ENCODE measurements at regions not wholly inside any gene's neighbourhood (a gene's known extent, or its start where the extent isn't known, plus 50 kb on each side); places are given as distances from the start of the nearest gene placed in this dataset.
"Not testable (repeated sequence)": the region's sequence is repeated elsewhere in the genome, so short reads cannot be mapped to it uniquely, and the experiment has no call there.

DNA sequence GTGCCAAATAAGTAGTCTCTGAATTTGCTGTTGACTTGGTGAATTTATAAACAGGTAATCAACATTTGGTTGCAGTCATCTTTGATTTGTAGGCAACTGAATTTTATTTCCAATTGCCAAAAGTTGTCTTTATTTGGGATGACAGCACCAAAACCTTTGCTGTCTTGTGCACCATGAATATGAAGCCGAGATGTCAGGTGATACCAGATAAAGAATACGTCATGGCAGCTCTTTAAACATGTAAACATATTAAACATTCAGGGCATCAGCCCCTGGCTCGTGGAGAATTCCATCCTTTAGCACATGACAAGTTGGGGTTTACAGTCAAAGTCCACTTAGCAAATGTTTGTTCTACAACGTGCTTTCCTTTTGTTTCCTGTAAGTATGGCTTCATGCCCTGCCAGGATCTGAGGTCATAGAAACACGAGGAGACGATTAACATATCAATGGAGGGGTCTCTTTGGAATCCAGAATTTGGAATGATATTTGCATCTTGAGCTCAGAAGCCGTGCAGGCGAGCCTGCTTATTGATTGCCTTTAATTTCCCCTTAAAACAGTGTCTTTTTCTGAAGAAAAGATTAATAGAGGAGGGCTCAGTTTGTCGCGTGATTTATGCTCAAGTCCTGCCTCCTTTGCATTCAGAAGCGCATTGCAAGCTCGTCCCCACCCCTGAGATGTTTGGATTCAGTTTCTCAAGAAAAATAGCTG lies 170.2 kb upstream of the ZNF217 start:
- H3K4me3 ChIP-seq (ENCODE audit: low read depth in 1 of 2, low read length in 2 of 2): peak overlapping the region; percentile 35 to 46

DNA sequence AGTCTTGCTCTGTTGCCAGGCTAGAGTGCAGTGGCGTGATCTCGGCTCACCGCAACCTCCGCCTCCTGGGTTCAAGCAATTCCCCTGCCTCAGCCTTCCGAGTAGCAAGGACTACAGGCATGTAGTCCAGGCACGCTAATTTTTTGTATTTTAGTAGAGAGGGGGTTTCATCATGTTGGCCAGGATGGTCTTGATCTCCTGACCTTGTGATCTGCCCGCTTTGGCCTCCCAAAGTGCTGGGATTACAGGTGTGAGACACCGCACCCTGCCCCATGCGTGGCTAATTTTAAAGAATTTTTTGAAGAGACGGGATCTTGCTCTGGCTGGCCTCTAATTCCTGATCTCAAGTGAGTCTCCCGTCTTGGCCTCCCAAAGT lies 168.8 kb upstream of the ZNF217 start:
- H3K9me3 ChIP-seq (ENCODE audit: control insufficient read depth in 1 of 2, low read length in 2 of 2); H3K4me3 ChIP-seq (ENCODE audit: low read depth in 1 of 2, low read length in 2 of 2); H3K36me3 ChIP-seq (ENCODE audit: control insufficient read depth in 1 of 2, insufficient read depth in 2 of 2, low read length in 2 of 2); H3K9ac ChIP-seq (ENCODE audit: low read depth in 1 of 2, low read length in 2 of 2); H3K27me3 ChIP-seq (ENCODE audit: control insufficient read depth in 1 of 2, insufficient read depth in 2 of 2, low read length in 2 of 2); H3K27ac ChIP-seq (ENCODE audit: low read depth, low read length): not testable (repeated sequence)
- peaks cover 10 to 11% of the 10 kb centered on the region in 2 donors for H3K4me1 ChIP-seq (ENCODE audit: control insufficient read depth in 1 of 2, insufficient read depth in 2 of 2, low read length in 2 of 2)

More for the DNA sequence above, 170.2 kb upstream of the ZNF217 start:
- Histone ChIP-seq H3K27ac (ENCODE audit: low read depth, low read length) (no peak overlapping the region), H3K36me3 (ENCODE audit: control insufficient read depth in 1 of 2, insufficient read depth in 2 of 2, low read length in 2 of 2) (no peaks in the 10 kb centered on the region), H3K27me3 (ENCODE audit: control insufficient read depth in 1 of 2, insufficient read depth in 2 of 2, low read length in 2 of 2) (no peaks in the 10 kb centered on the region), H3K9ac (ENCODE audit: low read depth in 1 of 2, low read length in 2 of 2) (peak overlapping the region; percentile 4 to 52), H3K9me3 (ENCODE audit: control insufficient read depth in 1 of 2, low read length in 2 of 2) (no peaks in the 10 kb centered on the region), H3K4me1 (ENCODE audit: control insufficient read depth in 1 of 2, insufficient read depth in 2 of 2, low read length in 2 of 2) (peaks cover 10 to 16% of the 10 kb centered on the region in 2 donors)

DNA sequence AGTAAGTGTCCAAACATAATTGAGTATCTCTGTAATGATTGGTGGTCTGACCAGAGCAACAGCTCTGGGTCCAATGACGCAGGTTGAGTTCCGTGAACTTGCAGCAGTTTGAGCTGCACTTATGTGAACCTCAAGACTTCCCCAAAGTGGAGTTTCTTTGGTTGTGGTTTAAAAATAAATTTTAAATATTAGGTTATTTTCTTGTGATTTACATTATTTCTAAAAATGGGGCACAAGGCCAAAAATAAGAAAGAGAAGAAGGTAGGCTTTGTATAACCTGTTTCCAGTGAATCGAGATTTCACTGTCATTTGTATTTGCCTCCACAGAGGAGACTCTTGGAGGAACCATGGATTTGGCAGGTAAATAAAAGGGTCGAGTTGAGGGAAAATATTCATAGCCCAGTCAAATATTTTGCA lies 166.4 kb upstream of the ZNF217 start:
- H3K27me3 ChIP-seq (ENCODE audit: control insufficient read depth in 1 of 2, insufficient read depth in 2 of 2, low read length in 2 of 2): no peaks in the 10 kb centered on the region
- H3K4me3 ChIP-seq (ENCODE audit: low read depth in 1 of 2, low read length in 2 of 2): no peak overlapping the region
- no peaks in the 10 kb centered on the region for H3K36me3 ChIP-seq (ENCODE audit: control insufficient read depth in 1 of 2, insufficient read depth in 2 of 2, low read length in 2 of 2)
- peaks cover 7 to 10% of the 10 kb centered on the region in 2 donors for H3K4me1 ChIP-seq (ENCODE audit: control insufficient read depth in 1 of 2, insufficient read depth in 2 of 2, low read length in 2 of 2)
- no peak overlapping the region for H3K27ac ChIP-seq (ENCODE audit: low read depth, low read length)
- H3K9me3 ChIP-seq (ENCODE audit: control insufficient read depth in 1 of 2, low read length in 2 of 2): no peaks in the 10 kb centered on the region
- no peak overlapping the region for H3K9ac ChIP-seq (ENCODE audit: low read depth in 1 of 2, low read length in 2 of 2)

DNA sequence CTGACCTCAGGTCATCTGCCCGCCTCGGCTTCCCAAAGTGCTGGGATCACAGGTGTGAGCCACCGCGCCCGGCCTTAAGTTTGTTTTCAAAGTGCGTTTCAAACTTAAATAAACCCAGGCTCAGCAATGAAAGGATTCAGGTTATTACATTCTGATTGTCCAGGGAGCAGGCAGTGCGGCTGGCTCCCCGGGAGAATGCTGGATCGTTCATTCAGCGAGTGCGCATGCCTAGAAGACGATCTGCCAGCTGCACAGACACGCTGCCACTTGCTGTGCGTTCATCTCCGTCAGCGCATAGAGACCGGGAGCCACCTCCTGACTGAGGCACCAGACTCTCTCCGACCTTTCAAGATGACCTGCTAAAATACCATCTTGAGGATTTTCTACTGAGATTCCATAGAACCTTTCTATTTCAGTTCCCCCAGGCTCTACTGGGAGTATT lies 163.9 kb upstream of the ZNF217 start:
- H3K4me3 ChIP-seq (ENCODE audit: low read depth in 1 of 2, low read length in 2 of 2): no peak overlapping the region
- no peak overlapping the region for H3K9ac ChIP-seq (ENCODE audit: low read depth in 1 of 2, low read length in 2 of 2)
- H3K36me3 ChIP-seq (ENCODE audit: control insufficient read depth in 1 of 2, insufficient read depth in 2 of 2, low read length in 2 of 2): no peaks in the 10 kb centered on the region
- no peaks in the 10 kb centered on the region for H3K27me3 ChIP-seq (ENCODE audit: control insufficient read depth in 1 of 2, insufficient read depth in 2 of 2, low read length in 2 of 2)
- peaks cover 23% of the 10 kb centered on the region in 2 donors for H3K4me1 ChIP-seq (ENCODE audit: control insufficient read depth in 1 of 2, insufficient read depth in 2 of 2, low read length in 2 of 2)
- no peak overlapping the region for H3K27ac ChIP-seq (ENCODE audit: low read depth, low read length)
- no peaks in the 10 kb centered on the region for H3K9me3 ChIP-seq (ENCODE audit: control insufficient read depth in 1 of 2, low read length in 2 of 2)

DNA sequence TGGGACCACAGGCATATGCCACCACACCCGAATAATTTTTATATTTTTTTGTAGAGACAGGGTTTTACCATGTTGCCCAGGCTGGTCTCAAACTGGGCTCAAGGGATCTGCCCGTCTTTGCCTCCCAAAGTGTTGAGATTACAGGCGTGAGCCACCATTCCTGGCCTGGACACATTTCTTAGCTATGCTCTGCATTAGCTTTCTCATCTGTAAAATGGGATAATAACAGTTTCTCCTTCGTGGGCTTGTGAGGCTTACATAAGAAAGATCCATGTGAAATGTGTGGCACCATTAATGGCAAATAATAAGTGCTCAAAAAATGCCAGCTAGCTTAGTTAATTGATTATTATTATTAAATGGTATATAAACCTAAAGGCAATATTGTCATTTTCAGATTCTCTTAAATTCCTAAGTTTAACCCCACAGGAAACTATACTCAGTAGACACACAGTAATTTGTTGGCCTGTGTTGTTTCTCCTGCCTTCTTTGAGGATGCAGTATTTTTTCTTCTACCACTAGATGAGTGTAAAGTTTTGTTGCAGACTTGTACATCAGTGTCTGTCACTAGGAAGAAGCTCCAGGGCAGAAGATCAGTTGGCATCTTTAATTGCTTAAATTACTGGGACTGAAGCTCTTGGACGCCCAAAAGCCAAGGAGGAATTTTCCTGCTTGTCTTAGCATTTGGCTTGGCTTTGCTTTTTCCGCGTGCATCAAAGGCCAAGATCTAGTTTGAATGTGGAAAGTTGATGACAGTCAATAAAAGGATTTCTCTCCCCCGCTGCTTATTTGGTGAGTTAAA lies 162.3 kb upstream of the ZNF217 start:
- H3K4me3 ChIP-seq (ENCODE audit: low read depth in 1 of 2, low read length in 2 of 2): no peak overlapping the region
- no peaks in the 10 kb centered on the region for H3K27me3 ChIP-seq (ENCODE audit: control insufficient read depth in 1 of 2, insufficient read depth in 2 of 2, low read length in 2 of 2)
- H3K9ac ChIP-seq (ENCODE audit: low read depth in 1 of 2, low read length in 2 of 2): no peak overlapping the region
- H3K4me1 ChIP-seq (ENCODE audit: control insufficient read depth in 1 of 2, insufficient read depth in 2 of 2, low read length in 2 of 2): peaks cover 29 to 37% of the 10 kb centered on the region in 2 donors
- no peak overlapping the region for H3K27ac ChIP-seq (ENCODE audit: low read depth, low read length)
- no peaks in the 10 kb centered on the region for H3K9me3 ChIP-seq (ENCODE audit: control insufficient read depth in 1 of 2, low read length in 2 of 2)
- no peaks in the 10 kb centered on the region for H3K36me3 ChIP-seq (ENCODE audit: control insufficient read depth in 1 of 2, insufficient read depth in 2 of 2, low read length in 2 of 2)

DNA sequence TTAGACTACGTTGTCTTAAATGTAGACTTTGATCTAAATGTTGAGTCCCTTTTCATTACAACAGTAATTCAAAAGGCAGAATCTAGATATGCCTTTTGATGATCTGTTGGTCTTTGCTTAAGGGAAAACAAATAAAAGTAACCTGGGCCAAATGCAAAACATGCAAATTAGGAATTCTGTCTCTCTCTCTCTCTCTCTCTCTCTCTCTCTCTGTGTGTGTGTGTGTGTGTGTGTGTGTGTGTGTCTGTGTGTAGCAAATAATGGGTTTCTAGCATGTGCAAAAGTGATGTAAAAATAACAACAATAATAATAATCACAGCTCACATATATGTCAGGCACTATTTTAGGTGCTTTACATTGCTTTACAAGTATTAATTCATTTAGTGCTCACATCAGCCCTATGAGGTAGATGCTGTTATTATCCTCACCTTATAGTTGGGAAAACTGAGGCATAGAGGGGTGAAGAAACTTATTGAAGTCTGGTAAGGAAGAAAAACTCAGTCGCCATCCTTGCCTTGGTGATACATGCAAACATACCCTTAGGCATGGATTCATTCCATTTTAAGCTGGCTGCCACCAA lies 160.3 kb upstream of the ZNF217 start:
- Histone ChIP-seq H3K4me1 (ENCODE audit: control insufficient read depth in 1 of 2, insufficient read depth in 2 of 2, low read length in 2 of 2) (peaks cover 31 to 39% of the 10 kb centered on the region in 2 donors), H3K9me3 (ENCODE audit: control insufficient read depth in 1 of 2, low read length in 2 of 2) (no peaks in the 10 kb centered on the region), H3K27ac (ENCODE audit: low read depth, low read length) (no peak overlapping the region), H3K4me3 (ENCODE audit: low read depth in 1 of 2, low read length in 2 of 2) (peak overlapping the region in 1 of 2 donors; percentile 24), H3K36me3 (ENCODE audit: control insufficient read depth in 1 of 2, insufficient read depth in 2 of 2, low read length in 2 of 2) (no peaks in the 10 kb centered on the region), H3K27me3 (ENCODE audit: control insufficient read depth in 1 of 2, insufficient read depth in 2 of 2, low read length in 2 of 2) (no peaks in the 10 kb centered on the region), H3K9ac (ENCODE audit: low read depth in 1 of 2, low read length in 2 of 2) (peak overlapping the region in 1 of 2 donors; percentile 7)

DNA sequence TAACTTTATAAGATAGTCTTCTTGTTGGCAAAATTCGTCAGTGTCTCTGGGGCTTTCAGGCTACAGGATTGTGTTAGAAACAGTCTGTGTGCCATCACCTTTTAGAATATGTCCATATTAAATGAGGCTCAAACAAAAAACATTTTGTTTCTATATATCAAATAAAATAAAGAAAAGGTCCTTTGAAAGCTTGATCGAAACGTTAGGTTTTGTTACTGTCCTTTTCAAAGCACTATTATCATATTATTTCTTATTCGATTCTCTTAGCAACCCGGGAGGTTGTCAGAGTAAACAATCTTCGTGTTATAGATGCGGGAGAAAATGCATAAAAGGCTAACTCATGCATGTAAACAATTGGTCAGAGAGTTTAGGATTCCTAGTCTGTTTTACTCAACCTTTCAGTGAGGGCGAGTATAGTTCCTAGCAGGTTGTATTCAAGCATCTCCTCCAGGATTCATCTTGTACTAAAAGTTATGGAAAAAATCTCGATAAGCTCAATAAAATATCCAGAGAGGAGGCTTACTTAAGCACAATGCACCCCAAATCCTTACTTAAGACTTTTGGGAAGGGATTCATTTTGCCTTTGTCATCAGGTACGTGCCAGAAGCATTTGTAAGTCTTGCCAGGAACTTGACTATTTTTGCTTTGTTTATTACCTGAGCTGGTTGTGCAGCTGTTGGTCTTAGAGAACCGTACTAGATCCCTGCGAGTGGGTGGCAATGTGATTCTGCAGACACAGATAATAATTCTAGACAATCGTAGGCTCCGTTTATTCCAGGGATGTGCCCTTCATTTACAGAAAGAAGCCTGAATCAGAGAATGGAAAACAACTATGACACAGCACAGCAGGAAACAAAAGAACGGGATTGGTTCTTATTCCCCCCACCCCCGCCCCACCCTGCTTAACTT lies 159.6 kb upstream of the ZNF217 start:
- Histone ChIP-seq H3K9me3 (ENCODE audit: control insufficient read depth in 1 of 2, low read length in 2 of 2) (no peaks in the 10 kb centered on the region), H3K4me3 (ENCODE audit: low read depth in 1 of 2, low read length in 2 of 2) (peak overlapping the region; percentile 25 to 50), H3K4me1 (ENCODE audit: control insufficient read depth in 1 of 2, insufficient read depth in 2 of 2, low read length in 2 of 2) (peaks cover 31 to 39% of the 10 kb centered on the region in 2 donors), H3K27me3 (ENCODE audit: control insufficient read depth in 1 of 2, insufficient read depth in 2 of 2, low read length in 2 of 2) (no peaks in the 10 kb centered on the region), H3K36me3 (ENCODE audit: control insufficient read depth in 1 of 2, insufficient read depth in 2 of 2, low read length in 2 of 2) (no peaks in the 10 kb centered on the region), H3K9ac (ENCODE audit: low read depth in 1 of 2, low read length in 2 of 2) (peak overlapping the region in 1 of 2 donors; percentile 46), H3K27ac (ENCODE audit: low read depth, low read length) (no peak overlapping the region)

DNA sequence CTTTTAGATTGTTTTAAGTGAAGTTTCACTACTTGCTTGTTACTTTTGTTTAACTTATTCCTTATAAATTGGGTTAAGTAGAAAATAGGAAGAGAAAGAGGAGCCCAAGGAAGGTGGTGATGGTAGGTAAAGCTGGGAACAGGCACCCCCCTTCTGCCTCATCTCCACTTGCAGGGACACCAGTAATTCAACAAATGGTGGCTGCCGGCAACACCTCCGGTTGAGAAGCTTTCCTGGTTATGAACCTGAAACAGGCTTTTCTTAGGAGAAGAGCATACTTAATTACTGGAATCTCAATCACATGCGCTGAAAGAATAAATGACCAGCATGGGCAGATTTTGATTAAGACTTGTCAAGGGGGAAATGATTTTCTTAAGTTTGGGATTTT lies 158.9 kb upstream of the ZNF217 start:
- peaks cover 31 to 39% of the 10 kb centered on the region in 2 donors for H3K4me1 ChIP-seq (ENCODE audit: control insufficient read depth in 1 of 2, insufficient read depth in 2 of 2, low read length in 2 of 2)
- no peaks in the 10 kb centered on the region for H3K27me3 ChIP-seq (ENCODE audit: control insufficient read depth in 1 of 2, insufficient read depth in 2 of 2, low read length in 2 of 2)
- H3K27ac ChIP-seq (ENCODE audit: low read depth, low read length): no peak overlapping the region
- peak overlapping the region in 1 of 2 donors; percentile 7 for H3K9ac ChIP-seq (ENCODE audit: low read depth in 1 of 2, low read length in 2 of 2)
- H3K9me3 ChIP-seq (ENCODE audit: control insufficient read depth in 1 of 2, low read length in 2 of 2): no peaks in the 10 kb centered on the region
- H3K36me3 ChIP-seq (ENCODE audit: control insufficient read depth in 1 of 2, insufficient read depth in 2 of 2, low read length in 2 of 2): no peaks in the 10 kb centered on the region
- no peak overlapping the region for H3K4me3 ChIP-seq (ENCODE audit: low read depth in 1 of 2, low read length in 2 of 2)

DNA sequence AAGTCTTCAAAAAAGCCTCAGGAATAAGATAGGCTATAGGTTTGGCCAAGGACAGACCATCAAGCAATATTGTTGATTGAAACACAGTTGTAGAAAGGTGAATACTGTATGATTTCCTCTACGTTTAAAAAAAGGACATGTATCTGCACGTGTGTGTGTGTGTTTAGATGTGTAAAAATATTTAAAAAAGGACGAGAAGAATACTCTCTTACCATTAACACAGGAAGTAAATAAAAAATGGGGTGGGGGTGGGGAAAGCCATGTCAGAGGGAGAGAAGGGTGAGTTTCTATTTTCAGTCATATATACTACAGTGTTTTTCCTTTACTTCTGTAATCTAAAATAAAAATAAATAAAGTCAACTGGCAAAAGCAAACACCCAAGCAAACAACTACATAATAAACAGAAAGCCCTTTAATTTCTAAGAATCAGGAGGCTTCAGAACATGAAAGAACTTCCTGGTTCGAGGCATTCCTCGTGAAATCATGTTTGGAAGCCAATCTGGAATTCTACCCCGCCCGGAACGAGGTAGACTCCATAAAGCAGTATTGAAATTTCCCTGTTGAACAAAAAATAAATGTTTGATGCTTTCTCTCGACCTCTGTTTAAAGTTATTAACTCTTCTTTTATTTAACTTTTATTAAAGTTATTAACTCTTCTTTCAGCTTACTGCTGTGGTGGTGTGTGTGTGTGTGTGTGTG lies 158.1 kb upstream of the ZNF217 start:
- H3K9ac ChIP-seq (ENCODE audit: low read depth in 1 of 2, low read length in 2 of 2): peak overlapping the region in 1 of 2 donors; percentile 7
- H3K9me3 ChIP-seq (ENCODE audit: control insufficient read depth in 1 of 2, low read length in 2 of 2): no peaks in the 10 kb centered on the region
- H3K36me3 ChIP-seq (ENCODE audit: control insufficient read depth in 1 of 2, insufficient read depth in 2 of 2, low read length in 2 of 2): no peaks in the 10 kb centered on the region
- H3K27me3 ChIP-seq (ENCODE audit: control insufficient read depth in 1 of 2, insufficient read depth in 2 of 2, low read length in 2 of 2): no peaks in the 10 kb centered on the region
- H3K4me3 ChIP-seq (ENCODE audit: low read depth in 1 of 2, low read length in 2 of 2): no peak overlapping the region
- H3K27ac ChIP-seq (ENCODE audit: low read depth, low read length): peak overlapping the region; percentile 15
- H3K4me1 ChIP-seq (ENCODE audit: control insufficient read depth in 1 of 2, insufficient read depth in 2 of 2, low read length in 2 of 2): peaks cover 31 to 39% of the 10 kb centered on the region in 2 donors

All from duodenal mucosa (tissue), 2 donors.